ENCODE measurements at regions not wholly inside any gene's neighbourhood (a gene's known extent, or its start where the extent isn't known, plus 50 kb on each side); places are given as distances from the start of the nearest gene placed in this dataset.
A peak's percentile ranks its signal among the peaks of the same experiment; 100 is the strongest.

- no peak for DNase-seq (ENCODE audit: low read depth, low spot score)
- no peak overlapping the region for H3K27ac ChIP-seq
Observed at GRCh38 chr2:149652926-149653325, 65.4 kb upstream of the MMADHC start.

- H3K27ac ChIP-seq = no peak overlapping the region
Observed at GRCh38 chr2:149652526-149652925, 65.0 kb upstream of the MMADHC start.

GRCh38 chr2:149651229-149651628 is 63.7 kb upstream of the MMADHC start:
- DNase-seq (ENCODE audit: low read depth, low spot score) = no peak
- H3K27ac ChIP-seq = no peak overlapping the region

More at GRCh38 chr2:149652526-149652925, 65.0 kb upstream of the MMADHC start:
- DNase-seq (ENCODE audit: low read depth, low spot score) = no peak

- DNase-seq (ENCODE audit: low read depth, low spot score) = no peak
- peak overlapping the region; percentile 84 for H3K27ac ChIP-seq
Observed at GRCh38 chr2:149650006-149650405, 62.4 kb upstream of the MMADHC start.

GRCh38 chr2:149648282-149649030 is 60.9 kb upstream of the MMADHC start:
- peak; percentile 83 for DNase-seq (ENCODE audit: low read depth, low spot score)
- H3K27ac ChIP-seq = peak overlapping the region; percentile 84

GRCh38 chr2:149645391-149645790 is 57.8 kb upstream of the MMADHC start:
- H3K27ac ChIP-seq = no peak overlapping the region
- no peak for DNase-seq (ENCODE audit: low read depth, low spot score)

All from epithelial cell of prostate (primary cell).